Heart right ventricle (tissue), 16 donors: ENCODE measurements at regions not wholly inside any gene's neighbourhood (a gene's known extent, or its start where the extent isn't known, plus 50 kb on each side); places are given as distances from the start of the nearest gene placed in this dataset.

Experiments
- ATAC-seq, 8 donors: fragments of 200-7000 bp; cut with Tn5 transposase; one replicate each; pipeline ENCODE4 v1.9.1; 2020; ENCODE audit warnings: mild to moderate bottlenecking in 8 of 8, moderate library complexity in 8 of 8, moderate number of reproducible peaks in 1 of 8
- DNase-seq, 2 donors: peaks; one replicate each; pipeline ENCODE4 v3.0.0-alpha.2; 2020
- H3K27ac ChIP-seq, 10 donors: fragments of 200-600 bp; sonication (generic) in 2 of 10; one replicate each; pipeline versions ENCODE4 v1.5.0 to v1.8.0; 2020 to 2022; ENCODE audit warnings: mild to moderate bottlenecking in 3 of 10
- H3K27me3 ChIP-seq, 7 donors: fragments of 200-600 bp; one replicate each; pipeline ENCODE4 v1.8.0; 2021 to 2022; ENCODE audit warnings: mild to moderate bottlenecking in 2 of 7
- H3K36me3 ChIP-seq, 9 donors: fragments of 200-600 bp; sonication (generic) in 1 of 9; one replicate each; pipeline versions ENCODE4 v1.5.0 to v1.8.0; 2020 to 2022; ENCODE audit warnings: mild to moderate bottlenecking in 2 of 9
- H3K4me1 ChIP-seq, 9 donors: fragments of 200-600 bp; sonication (generic) in 1 of 9; one replicate each; pipeline versions ENCODE4 v1.5.0 to v1.8.0; 2020 to 2022; ENCODE audit warnings: mild to moderate bottlenecking in 4 of 9
- H3K4me3 ChIP-seq, 10 donors: fragments of 200-600 bp; sonication (generic) in 2 of 10; one replicate each; pipeline versions ENCODE4 v1.5.0 to v1.8.0; 2020 to 2022; ENCODE audit warnings: mild to moderate bottlenecking in 7 of 10, moderate library complexity in 2 of 10
- H3K9me3 ChIP-seq, 11 donors: fragments of 200-600 bp in 10 of 11; sonication (generic) in 2 of 11; one replicate each; pipeline versions ENCODE4 v1.5.0 to v1.8.0; 2013 to 2022; ENCODE audit warnings: mild to moderate bottlenecking in 2 of 11, control low read depth in 1 of 11, moderate library complexity in 1 of 11
- WGBS, 2 donors: extraction: QIAGEN DNeasy Blood & Tissue Kit; methylation state at CpG; one replicate each; pipeline ENCODE4 v1.1.7; 2013; ENCODE audit warnings: inconsistent platforms in 1 of 2; 5-methylcytosine and 5-hydroxymethylcytosine counted together
- intact Hi-C, 10 donors: fragments of 100-400 bp; cut with DNase I; formaldehyde crosslinking; loops; one replicate each; pipeline versions ENCODE4 v1.11.1 to v1.14.2; 2022
- TF ChIP-seq, protein P1 (sequence below), 9 donors: fragments of 200-600 bp; sonication (generic) in 2 of 9; IDR thresholded peaks; one replicate each; pipeline versions ENCODE4 v1.5.0 to v1.8.0; 2021 to 2022; ENCODE audit warnings: antibody characterized with exemption in 9 of 9, mild to moderate bottlenecking in 5 of 9, moderate library complexity in 1 of 9
- donor health status: Arrhythmogenic right ventricular cardiomyopathy.
- donor health status: ischemic (EF 13 %, LVEDD 7.1; RV severe dilation, severe dysfunction).
- donor health status: healthy with polysubstance abuse.
- donor health status: DM: no; HTN: yes; CAD: no.
- donor health status: DM: no; HTN: no; CAD: no.
- donor health status: ischemic (EF 25% LVEDD 6.9; RV normal size, moderate dysfunction).
- donor health status: ischemic (EF 25% LVEDD 5.7; RV mildly dilated, moderate dysfunction).
- donor health status: healthy.
- donor health status: DM: yes; HTN: yes; CAD: no.
- donor health status: Ischemic cardiomyopathy.
- donor health status: ischemic (EF 35%, LVEDD 5.7; RV mildly dilated, moderate dysfunction).
- donor health status: nonischemic (EF 11% LVEDD 7.7; RV severe dilation, severe dysfunction).
- donor health status: DM: yes; HTN: yes; CAD: no.
- donor health status: PGD.
- donor health status: ischemic (EF 29% LVEDD 5.4; RV normal size, mild dysfunction).
- donor health status: nonischemic (EF 23%, LVEDD 6.1; RV moderate dilation, normal function).

GRCh38 chr2:240351826-240352426, 83.5 kb upstream of the GPC1 start:
- Histone ChIP-seq H3K4me3 (no peak overlapping the region), H3K9me3 (no peaks in the 10 kb centered on the region), H3K27ac (no peak overlapping the region), H3K27me3 (peaks cover 0 to 7% (median 0%) of the 10 kb centered on the region in 7 donors), H3K36me3 (no peaks in the 10 kb centered on the region), H3K4me1 (peaks cover 0 to 31% (median 3%) of the 10 kb centered on the region in 9 donors)
- WGBS, 2 donors: 40 to 53% methylated on average over 14 of the region's 14 CpGs
- intact Hi-C loops: loop anchor here in 3 of 10 donors (5.0 to 10.0 kb wide), 3 partner anchors 73 to 130 kb away; no protein-coding TSS in a partner anchor
- peak in 3 of 8 donors; percentile 7 to 58 (median 20) for ATAC-seq
- TF ChIP-seq, protein P1, sequence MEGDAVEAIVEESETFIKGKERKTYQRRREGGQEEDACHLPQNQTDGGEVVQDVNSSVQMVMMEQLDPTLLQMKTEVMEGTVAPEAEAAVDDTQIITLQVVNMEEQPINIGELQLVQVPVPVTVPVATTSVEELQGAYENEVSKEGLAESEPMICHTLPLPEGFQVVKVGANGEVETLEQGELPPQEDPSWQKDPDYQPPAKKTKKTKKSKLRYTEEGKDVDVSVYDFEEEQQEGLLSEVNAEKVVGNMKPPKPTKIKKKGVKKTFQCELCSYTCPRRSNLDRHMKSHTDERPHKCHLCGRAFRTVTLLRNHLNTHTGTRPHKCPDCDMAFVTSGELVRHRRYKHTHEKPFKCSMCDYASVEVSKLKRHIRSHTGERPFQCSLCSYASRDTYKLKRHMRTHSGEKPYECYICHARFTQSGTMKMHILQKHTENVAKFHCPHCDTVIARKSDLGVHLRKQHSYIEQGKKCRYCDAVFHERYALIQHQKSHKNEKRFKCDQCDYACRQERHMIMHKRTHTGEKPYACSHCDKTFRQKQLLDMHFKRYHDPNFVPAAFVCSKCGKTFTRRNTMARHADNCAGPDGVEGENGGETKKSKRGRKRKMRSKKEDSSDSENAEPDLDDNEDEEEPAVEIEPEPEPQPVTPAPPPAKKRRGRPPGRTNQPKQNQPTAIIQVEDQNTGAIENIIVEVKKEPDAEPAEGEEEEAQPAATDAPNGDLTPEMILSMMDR (IDR thresholded peaks at IDR 0.05): no peak
- DNase-seq: no peak

- Histone ChIP-seq H3K4me3 (no peak overlapping the region), H3K27me3 (peaks cover 0 to 7% (median 0%) of the 10 kb centered on the region in 7 donors), H3K4me1 (peaks cover 0 to 31% (median 3%) of the 10 kb centered on the region in 9 donors), H3K36me3 (no peaks in the 10 kb centered on the region), H3K27ac (no peak overlapping the region), H3K9me3 (no peaks in the 10 kb centered on the region)
- no peak for ATAC-seq
- TF ChIP-seq, protein P1 (IDR thresholded peaks at IDR 0.05): no peak
- DNase-seq: no peak
- intact Hi-C loops: loop anchor here in 3 of 10 donors (5.0 to 10.0 kb wide), 3 partner anchors 72 to 131 kb away; no protein-coding TSS in a partner anchor
- WGBS, 2 donors: 92 to 93% methylated on average over 18 of the region's 18 CpGs
Observed at GRCh38 chr2:240353086-240353798, 82.2 kb upstream of the GPC1 start.

- no peak overlapping the region for H3K27ac ChIP-seq
- intact Hi-C loops: loop anchor here in 3 of 10 donors (5.0 to 10.0 kb wide), 3 partner anchors 71 to 132 kb away; no protein-coding TSS in a partner anchor
- TF ChIP-seq, protein P1 (IDR thresholded peaks at IDR 0.05): no peak
- H3K9me3 ChIP-seq: no peaks in the 10 kb centered on the region
- 76 to 90% methylated on average over 9 of the region's 9 CpGs for WGBS, 2 donors
- H3K4me3 ChIP-seq: no peak overlapping the region
- DNase-seq (no peak), ATAC-seq (no peak)
- peaks cover 0 to 31% (median 3%) of the 10 kb centered on the region in 9 donors for H3K4me1 ChIP-seq
- H3K27me3 ChIP-seq: peaks cover 0 to 7% (median 0%) of the 10 kb centered on the region in 7 donors
- no peaks in the 10 kb centered on the region for H3K36me3 ChIP-seq
Observed at GRCh38 chr2:240353944-240354343, 81.5 kb upstream of the GPC1 start.

- H3K27ac ChIP-seq: no peak overlapping the region
- DNase-seq (no peak), ATAC-seq (no peak)
- no peak overlapping the region for H3K4me3 ChIP-seq
- intact Hi-C loops: loop anchor here in 2 of 10 donors (10.0 kb wide), 2 partner anchors 70 to 120 kb away; no protein-coding TSS in a partner anchor
- peaks cover 0 to 29% (median 3%) of the 10 kb centered on the region in 9 donors for H3K4me1 ChIP-seq
- TF ChIP-seq, protein P1 (IDR thresholded peaks at IDR 0.05): no peak
- WGBS, 2 donors: 79 to 84% methylated on average over 17 of the region's 17 CpGs
- H3K27me3 ChIP-seq: peaks cover 0 to 2% (median 0%) of the 10 kb centered on the region in 7 donors
- H3K36me3 ChIP-seq: no peaks in the 10 kb centered on the region
- H3K9me3 ChIP-seq: peaks cover 0 to 9% (median 5%) of the 10 kb centered on the region in 11 donors
Observed at GRCh38 chr2:240355001-240355891, 80.2 kb upstream of the GPC1 start.
